Fibroblast of the aortic adventitia (primary cell): ENCODE measurements at regions not wholly inside any gene's neighbourhood (a gene's known extent, or its start where the extent isn't known, plus 50 kb on each side); places are given as distances from the start of the nearest gene placed in this dataset.

Experiments used
- DNase-seq: peaks from one replicate; pipeline ENCODE4 v3.0.0-alpha.2; 2010; ENCODE audit warnings: low read depth
- H3K4me3 ChIP-seq: 2 replicates; pipeline ENCODE4 v1.5.1; 2011; ENCODE audit warnings: low read depth, mild to moderate bottlenecking, control low read depth, low read length, moderate library complexity
- CTCF ChIP-seq: IDR thresholded peaks from 2 replicates; pipeline ENCODE4 v1.5.1; 2011; ENCODE audit warnings: mild to moderate bottlenecking, low read length, control low read depth, inconsistent platforms; ENCODE audit not compliant: insufficient read depth

DNA sequence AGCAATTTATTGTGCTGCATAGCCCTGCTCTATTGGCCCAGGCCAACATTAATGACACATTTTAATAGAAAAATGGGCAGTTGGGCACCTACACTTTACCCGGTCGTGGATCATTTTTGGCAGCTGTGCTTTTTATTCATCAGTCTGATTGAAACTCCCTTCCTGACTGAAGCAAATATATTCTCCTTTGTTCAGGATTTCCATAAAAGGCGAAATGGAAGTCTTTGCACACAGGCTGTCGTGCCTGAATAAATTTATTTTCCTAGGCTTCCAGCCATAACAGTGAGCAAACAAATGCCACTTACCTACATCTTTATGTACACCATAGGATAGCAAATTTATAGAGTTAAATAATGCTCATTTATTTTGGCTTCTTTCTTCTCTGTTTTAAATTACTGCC is 480.7 kb upstream of the DCN start:
- no peak for DNase-seq
- TF ChIP-seq CTCF, result no peak
- H3K4me3 ChIP-seq, result no peak overlapping the region

GRCh38 chr12:91662021-91662420 is 479.4 kb upstream of the DCN start:
- peak; percentile 1 for DNase-seq
- no peak overlapping the region for H3K4me3 ChIP-seq
- TF ChIP-seq CTCF, result no peak

- no peak for DNase-seq
These were observed 474.4 kb upstream of the DCN start for GRCh38 chr12:91657032-91657431.

DNA sequence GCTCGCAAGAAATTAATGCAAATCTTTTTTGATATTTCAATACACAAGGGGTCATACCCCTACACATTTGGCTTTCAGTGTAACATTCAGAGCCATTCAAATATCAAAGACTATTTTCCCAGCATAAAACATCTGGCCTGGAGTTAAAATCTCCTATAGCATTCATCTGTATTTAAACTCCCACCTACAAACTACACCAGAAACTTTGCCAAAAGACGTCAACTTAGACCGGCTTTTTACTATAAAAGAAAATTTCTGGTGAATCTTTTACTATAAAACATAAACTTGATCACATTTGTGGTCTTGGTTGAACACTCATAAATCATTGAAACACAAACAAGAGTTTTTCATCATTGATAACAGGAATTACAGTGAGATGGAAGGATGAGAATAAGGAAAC is 473.3 kb upstream of the DCN start:
- no peak for DNase-seq
- no peak overlapping the region for H3K4me3 ChIP-seq
- TF ChIP-seq CTCF, result no peak

More at GRCh38 chr12:91657032-91657431, 474.4 kb upstream of the DCN start:
- H3K4me3 ChIP-seq, result no peak overlapping the region
- no peak for TF ChIP-seq CTCF

- TF ChIP-seq CTCF, result no peak
- H3K4me3 ChIP-seq, result no peak overlapping the region
- no peak for DNase-seq
These were observed 471.5 kb upstream of the DCN start for GRCh38 chr12:91654087-91654486.

DNA sequence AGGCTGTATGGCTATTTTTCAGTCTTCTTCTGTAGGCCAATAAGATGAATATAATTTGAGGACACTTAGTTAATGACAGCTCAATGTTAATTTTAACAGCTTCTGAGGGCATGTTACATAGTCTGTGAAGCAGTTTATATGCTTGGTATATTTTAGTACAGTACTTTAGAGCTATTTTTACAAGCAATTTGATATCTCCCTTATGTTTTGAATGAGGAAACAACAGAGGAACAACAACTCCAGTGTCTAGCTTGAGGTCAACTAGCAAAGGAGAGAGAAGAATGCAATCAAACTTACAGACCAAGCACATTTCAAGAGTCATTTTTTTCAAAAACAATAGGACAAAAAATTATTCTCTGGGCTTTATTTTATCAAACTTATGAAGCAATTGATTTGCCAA is 469.1 kb upstream of the DCN start:
- no peak overlapping the region for H3K4me3 ChIP-seq
- TF ChIP-seq CTCF, result no peak
- DNase-seq, result no peak

- TF ChIP-seq CTCF, result no peak
- no peak overlapping the region for H3K4me3 ChIP-seq
- DNase-seq, result no peak
These were observed 461.1 kb upstream of the DCN start for GRCh38 chr12:91643763-91644162.
